PC-3 (cell line): ENCODE measurements at regions not wholly inside any gene's neighbourhood (a gene's known extent, or its start where the extent isn't known, plus 50 kb on each side); places are given as distances from the start of the nearest gene placed in this dataset.

Source experiments
- ATAC-seq: fragments of 200-7000 bp; cut with Tn5 transposase; 2 replicates; pipeline ENCODE4 v1.9.1; 2020; ENCODE audit warnings: mild to moderate bottlenecking, moderate library complexity
- BruUV-seq: library from RNA; stranded (reverse); fragments of 400-500 nt; replicated peaks from 2 replicates; lab custom pipeline; 2021; lab: Mats Ljungman, UMichigan
- CTCF ChIA-PET: fragments of 300-600 bp; sonication (Branson Sonifier 250); formaldehyde crosslinking; loops from one replicate; lab custom pipeline; 2022; ENCODE audit warnings: antibody characterized with exemption; lab: Charles Lee
- POLR2A ChIA-PET: fragments of 300-600 bp; sonication (Branson Sonifier 250); formaldehyde crosslinking; loops from one replicate; lab custom pipeline; 2022; ENCODE audit warnings: antibody characterized with exemption; ENCODE audit not compliant: unreplicated experiment; lab: Charles Lee
- DNase-seq: peaks from one replicate; pipeline ENCODE4 v3.0.0-alpha.2; 2015
- H2AFZ ChIP-seq: fragments of 300-600 bp; sonication (generic); 2 replicates; pipeline ENCODE4 v1.6.0; 2016; ENCODE audit warnings: antibody characterized with exemption, low read length
- H3F3A ChIP-seq: fragments of 300-600 bp; sonication (generic); one replicate; pipeline ENCODE4 v1.6.0; 2017; ENCODE audit warnings: antibody characterized with exemption, low read length, control low read depth, mild to moderate bottlenecking; ENCODE audit not compliant: unreplicated experiment
- H3K27ac ChIP-seq: fragments of 300-600 bp; sonication (generic); 2 replicates; pipeline ENCODE4 v1.5.1; 2016; ENCODE audit warnings: mild to moderate bottlenecking, low read length
- H3K27me3 ChIP-seq: fragments of 300-600 bp; sonication (generic); 2 replicates; pipeline ENCODE4 v1.6.1; 2016; ENCODE audit warnings: low read length, mixed read lengths
- H3K36me3 ChIP-seq: fragments of 300-600 bp; sonication (generic); 2 replicates; pipeline ENCODE4 v1.6.1; 2016; ENCODE audit warnings: low read depth, mixed run types, low read length, mixed read lengths
- H3K4me1 ChIP-seq: fragments of 300-600 bp; sonication (generic); 2 replicates; pipeline ENCODE4 v1.5.1; 2016; ENCODE audit warnings: low read length; ENCODE audit not compliant: insufficient read depth
- H3K4me2 ChIP-seq: fragments of 300-600 bp; sonication (generic); 2 replicates; pipeline ENCODE4 v1.6.0; 2016; ENCODE audit warnings: low read length
- H3K4me3 ChIP-seq: fragments of 300-600 bp; sonication (generic); 2 replicates; pipeline ENCODE4 v1.5.1; 2016; ENCODE audit warnings: mild to moderate bottlenecking, low read length, mixed read lengths
- H3K79me2 ChIP-seq: fragments of 300-600 bp; sonication (generic); 2 replicates; pipeline ENCODE4 v1.6.1; 2017; ENCODE audit warnings: low read length, mixed read lengths
- H3K9ac ChIP-seq: fragments of 300-600 bp; sonication (generic); 2 replicates; pipeline ENCODE4 v1.6.0; 2016; ENCODE audit warnings: mild to moderate bottlenecking, low read length
- H3K9me2 ChIP-seq: fragments of 300-600 bp; sonication (generic); replicated peaks from 2 replicates; pipeline ENCODE4 v1.6.1; 2016; ENCODE audit warnings: mixed run types, low read length, mixed read lengths
- H3K9me3 ChIP-seq: fragments of 300-600 bp; sonication (generic); 2 replicates; pipeline ENCODE4 v1.6.1; 2016; ENCODE audit warnings: low read length, mixed read lengths
- H4K20me1 ChIP-seq: fragments of 300-600 bp; sonication (generic); 2 replicates; pipeline ENCODE4 v1.6.1; 2016; ENCODE audit warnings: low read length, mixed read lengths
- CTCF ChIP-seq: fragments of 300-600 bp; sonication (generic); conservative IDR thresholded peaks from 2 replicates; pipeline ENCODE4 v1.5.1; 2017; ENCODE audit warnings: antibody characterized with exemption, low read depth, mild to moderate bottlenecking, low read length
- EZH2 ChIP-seq: fragments of 300-600 bp; sonication (generic); IDR thresholded peaks from one replicate; pipeline ENCODE4 v1.6.1; 2017; ENCODE audit warnings: antibody characterized with exemption, mild to moderate bottlenecking, low read length; ENCODE audit not compliant: unreplicated experiment
- EZH2phosphoT487 ChIP-seq: fragments of 300-600 bp; sonication (generic); IDR thresholded peaks from 2 replicates; pipeline ENCODE4 v1.6.1; 2018; ENCODE audit warnings: mild to moderate bottlenecking, antibody characterized with exemption, low read length, borderline replicate concordance
- intact Hi-C: fragments of 100-400 bp; cut with micrococcal nuclease; formaldehyde crosslinking; loops from 2 replicates; pipeline ENCODE4 v1.9.0; 2023

- Histone ChIP-seq H2AFZ (no peak overlapping the region), H3K36me3 (no peaks in the 10 kb centered on the region), H3K4me3 (no peak overlapping the region), H3K9ac (no peak overlapping the region), H3K79me2 (no peaks in the 10 kb centered on the region), H4K20me1 (no peaks in the 10 kb centered on the region), H3K27me3 (peaks cover 17% of the 10 kb centered on the region), H3F3A (no peaks in the 10 kb centered on the region), H3K27ac (no peak overlapping the region), H3K9me2 (no peaks in the 10 kb centered on the region), H3K4me2 (no peak overlapping the region), H3K4me1 (no peaks in the 10 kb centered on the region), H3K9me3 (no peaks in the 10 kb centered on the region)
- CTCF ChIA-PET: no interaction called here
- ATAC-seq (no peak), DNase-seq (no peak)
- no TSS peak for BruUV-seq
- intact Hi-C loops: no loop called here
- no peak for TF ChIP-seq EZH2
- no peak for TF ChIP-seq CTCF
- TF ChIP-seq EZH2phosphoT487: no peak
- POLR2A ChIA-PET: no interaction called here
Measured at GRCh38 chr12:105750096-105750495, 388.7 kb downstream of the NUAK1 start.

GRCh38 chr12:105754313-105754712 is 384.4 kb downstream of the NUAK1 start:
- H3K9ac ChIP-seq: no peak overlapping the region
- TF ChIP-seq EZH2: no peak
- TF ChIP-seq EZH2phosphoT487: no peak
- TF ChIP-seq CTCF: no peak
- H3K27me3 ChIP-seq: peaks cover 25% of the 10 kb centered on the region
- no peaks in the 10 kb centered on the region for H3K9me2 ChIP-seq
- no peak overlapping the region for H3K4me2 ChIP-seq
- no peaks in the 10 kb centered on the region for H3K79me2 ChIP-seq
- H3F3A ChIP-seq: no peaks in the 10 kb centered on the region
- H3K9me3 ChIP-seq: no peaks in the 10 kb centered on the region
- no peak overlapping the region for H3K4me3 ChIP-seq
- no peaks in the 10 kb centered on the region for H3K4me1 ChIP-seq
- H3K27ac ChIP-seq: no peak overlapping the region
- ChIA-PET POLR2A (interaction anchor here (0.7 kb wide), 1 partner anchor 818 kb away, joined by 4 read pairs; no protein-coding TSS in a partner anchor), CTCF (no interaction called here)
- intact Hi-C loops: no loop called here
- no peaks in the 10 kb centered on the region for H3K36me3 ChIP-seq
- H4K20me1 ChIP-seq: no peaks in the 10 kb centered on the region
- no peak overlapping the region for H2AFZ ChIP-seq
- DNase-seq (no peak), ATAC-seq (no peak)
- no TSS peak for BruUV-seq

- Histone ChIP-seq H3F3A (no peaks in the 10 kb centered on the region), H2AFZ (no peak overlapping the region), H3K27me3 (peaks cover 25% of the 10 kb centered on the region), H4K20me1 (no peaks in the 10 kb centered on the region), H3K27ac (no peak overlapping the region), H3K4me1 (no peaks in the 10 kb centered on the region), H3K9ac (no peak overlapping the region), H3K9me3 (no peaks in the 10 kb centered on the region), H3K9me2 (no peaks in the 10 kb centered on the region), H3K4me2 (no peak overlapping the region), H3K36me3 (no peaks in the 10 kb centered on the region), H3K79me2 (no peaks in the 10 kb centered on the region), H3K4me3 (no peak overlapping the region)
- TF ChIP-seq EZH2phosphoT487 (no peak), CTCF (no peak), EZH2 (no peak)
- POLR2A ChIA-PET: no interaction called here
- ATAC-seq (no peak), DNase-seq (no peak)
- CTCF ChIA-PET: no interaction called here
- intact Hi-C loops: no loop called here
- BruUV-seq: no TSS peak
Measured at GRCh38 chr12:105756961-105757360, 381.8 kb downstream of the NUAK1 start.
